Stomach (tissue), 4 donors: ENCODE measurements at regions not wholly inside any gene's neighbourhood (a gene's known extent, or its start where the extent isn't known, plus 50 kb on each side); places are given as distances from the start of the nearest gene placed in this dataset.

Source experiments
- CTCF ChIP-seq, 7 experiments: fragments of 450-650 bp in 4 of 7; fragments of 200-600 bp in 3 of 7; sonication (generic) in 3 of 7; IDR thresholded peaks; one replicate each; pipeline ENCODE4 v1.5.1; 2016 to 2019; ENCODE audit warnings: antibody characterized with exemption in 7 of 7, control low read depth in 2 of 7, mild to moderate bottlenecking in 1 of 7
- POLR2AphosphoS5 ChIP-seq, 3 donors: sonication (generic); formaldehyde crosslinking; IDR thresholded peaks; one replicate each; pipeline ENCODE4 v1.6.1; 2016; ENCODE audit warnings: antibody characterized with exemption in 3 of 3

- TF ChIP-seq CTCF (IDR thresholded peaks at IDR 0.05) (no peak), POLR2AphosphoS5 (IDR thresholded peaks at IDR 0.05) (no peak)
These were observed 92.9 kb upstream of the LPAR1 start for GRCh38 chr9:111131211-111131610.
